Keratinocyte (primary cell): ENCODE measurements at regions not wholly inside any gene's neighbourhood (a gene's known extent, or its start where the extent isn't known, plus 50 kb on each side); places are given as distances from the start of the nearest gene placed in this dataset.

Experiments
- DNase-seq: peaks from one replicate; pipeline ENCODE4 v3.0.0-alpha.2; 2011; ENCODE audit warnings: low read depth, missing footprints, low spot score
- FAIRE-seq: peaks from 2 replicates; lab custom pipeline; 2011; peaks lifted over from hg19 to GRCh38; lab: Jason Lieb, UNC
- H2AFZ ChIP-seq: 2 replicates; pipeline ENCODE4 v1.6.0; 2012; ENCODE audit warnings: low read length, control low read depth, inconsistent platforms; ENCODE audit not compliant: control insufficient read depth
- H3K27ac ChIP-seq: 2 replicates; pipeline ENCODE4 v1.5.1; 2011; ENCODE audit warnings: low read length; ENCODE audit not compliant: control insufficient read depth, insufficient read depth
- H3K27me3 ChIP-seq: 3 replicates; pipeline ENCODE4 v1.6.0; 2011; ENCODE audit warnings: low read length; ENCODE audit not compliant: control insufficient read depth, insufficient read depth; ENCODE audit errors: extremely low read depth
- H3K36me3 ChIP-seq, 2 experiments: 2 replicates in 1 of 2; 3 replicates in 1 of 2; pipeline ENCODE4 v1.5.1; 2011; ENCODE audit warnings: low read length in 2 of 2, mild to moderate bottlenecking in 1 of 2; ENCODE audit not compliant: control insufficient read depth in 2 of 2, insufficient read depth in 2 of 2; ENCODE audit errors: extremely low read depth in 1 of 2
- H3K4me1 ChIP-seq: 3 replicates; pipeline ENCODE4 v1.5.1; 2011; ENCODE audit warnings: low read length; ENCODE audit not compliant: control insufficient read depth, insufficient read depth; ENCODE audit errors: extremely low read depth
- H3K4me2 ChIP-seq: 3 replicates; pipeline ENCODE4 v1.6.0; 2011; ENCODE audit warnings: low read depth, low read length; ENCODE audit not compliant: control insufficient read depth, insufficient read depth; ENCODE audit errors: extremely low read depth
- H3K4me3 ChIP-seq, 3 experiments: fragments of 200-600 bp in 1 of 3; sonication (generic) in 1 of 3; 2 replicates in 2 of 3; 3 replicates in 1 of 3; pipeline ENCODE4 v1.5.1; 2011 to 2016; ENCODE audit warnings: low read length in 3 of 3, mild to moderate bottlenecking in 3 of 3, control low read depth in 2 of 3, inconsistent platforms in 1 of 3, low read depth in 1 of 3, mixed read lengths in 1 of 3, mixed run types in 1 of 3, moderate library complexity in 1 of 3; ENCODE audit not compliant: control insufficient read depth in 2 of 3, insufficient read depth in 2 of 3; ENCODE audit errors: extremely low read depth in 1 of 3
- H3K79me2 ChIP-seq: 2 replicates; pipeline ENCODE4 v1.6.0; 2012; ENCODE audit warnings: low read length; ENCODE audit not compliant: control insufficient read depth, insufficient read depth
- H3K9ac ChIP-seq: 3 replicates; pipeline ENCODE4 v1.6.0; 2011; ENCODE audit warnings: low read length; ENCODE audit not compliant: control insufficient read depth, insufficient read depth; ENCODE audit errors: extremely low read depth
- H3K9me1 ChIP-seq: 3 replicates; pipeline ENCODE4 v1.6.0; 2011; ENCODE audit warnings: low read length; ENCODE audit not compliant: control insufficient read depth, insufficient read depth; ENCODE audit errors: extremely low read depth
- H3K9me3 ChIP-seq: 2 replicates; pipeline ENCODE4 v1.5.1; 2012; ENCODE audit warnings: low read depth, low read length; ENCODE audit not compliant: control insufficient read depth
- H4K20me1 ChIP-seq: 3 replicates; pipeline ENCODE4 v1.6.0; 2011; ENCODE audit warnings: low read length; ENCODE audit not compliant: control insufficient read depth, insufficient read depth; ENCODE audit errors: extremely low read depth
- CTCF ChIP-seq, 3 experiments: IDR thresholded peaks in 1 of 3; conservative IDR thresholded peaks in 1 of 3; optimal IDR thresholded peaks in 1 of 3; 2 replicates in 2 of 3; 3 replicates in 1 of 3; pipeline versions ENCODE3 to v1.5.1; 2011; ENCODE audit warnings: low read length in 3 of 3, mild to moderate bottlenecking in 3 of 3, moderate library complexity in 2 of 3, control low read depth in 1 of 3, inconsistent platforms in 1 of 3; ENCODE audit not compliant: insufficient read depth in 2 of 3; ENCODE audit errors: extremely low read depth in 1 of 3
- EZH2 ChIP-seq: IDR thresholded peaks from one replicate; pipeline ENCODE4 v1.6.1; 2012; ENCODE audit warnings: inconsistent platforms, mild to moderate bottlenecking, low read length, moderate library complexity
- dilution Hi-C: fragments of 300-500 bp; cut with MboI; formaldehyde crosslinking; loops from one replicate; pipeline ENCODE4 v1.7.0; 2020; ENCODE audit warnings: low sequenced_read_pairs; ENCODE audit not compliant: extremely low pct_ligation_motif_present

GRCh38 chr7:41051535-41051934 is 651.4 kb downstream of the INHBA start:
- Histone ChIP-seq H4K20me1 (no peaks in the 10 kb centered on the region), H3K9me1 (no peaks in the 10 kb centered on the region), H3K36me3 (no peaks in the 10 kb centered on the region), H3K4me1 (no peaks in the 10 kb centered on the region), H3K9ac (no peak overlapping the region), H3K27ac (no peak overlapping the region), H3K27me3 (no peaks in the 10 kb centered on the region), H3K79me2 (no peaks in the 10 kb centered on the region), H3K4me2 (no peak overlapping the region), H2AFZ (no peak overlapping the region), H3K4me3 (no peak overlapping the region), H3K9me3 (no peaks in the 10 kb centered on the region)
- FAIRE-seq: peak; percentile 5
- DNase-seq: no peak
- dilution Hi-C loops: no loop called here
- no peak for TF ChIP-seq EZH2
- no peak for TF ChIP-seq CTCF (optimal IDR thresholded peaks at IDR 0.05 in 1 of 3, IDR thresholded peaks at IDR 0.05 in 1 of 3, conservative IDR thresholded peaks at IDR 0.05 in 1 of 3; ENCODE audit: extremely low read depth in 1 of 3, insufficient read depth in 2 of 3, low read length in 3 of 3)

GRCh38 chr7:41051062-41051461 is 651.8 kb downstream of the INHBA start:
- Histone ChIP-seq H3K9ac (no peak overlapping the region), H3K9me3 (no peaks in the 10 kb centered on the region), H3K36me3 (no peaks in the 10 kb centered on the region), H3K27ac (no peak overlapping the region), H3K4me3 (no peak overlapping the region), H3K79me2 (no peaks in the 10 kb centered on the region), H4K20me1 (no peaks in the 10 kb centered on the region), H2AFZ (no peak overlapping the region), H3K4me1 (peaks cover 1% of the 10 kb centered on the region), H3K9me1 (no peaks in the 10 kb centered on the region), H3K27me3 (no peaks in the 10 kb centered on the region), H3K4me2 (no peak overlapping the region)
- no peak for FAIRE-seq
- dilution Hi-C loops: no loop called here
- no peak for DNase-seq
- TF ChIP-seq EZH2 (no peak), CTCF (optimal IDR thresholded peaks at IDR 0.05 in 1 of 3, IDR thresholded peaks at IDR 0.05 in 1 of 3, conservative IDR thresholded peaks at IDR 0.05 in 1 of 3; ENCODE audit: extremely low read depth in 1 of 3, insufficient read depth in 2 of 3, low read length in 3 of 3) (no peak)
